ENCODE measurements at regions not wholly inside any gene's neighbourhood (a gene's known extent, or its start where the extent isn't known, plus 50 kb on each side); places are given as distances from the start of the nearest gene placed in this dataset.

DNA sequence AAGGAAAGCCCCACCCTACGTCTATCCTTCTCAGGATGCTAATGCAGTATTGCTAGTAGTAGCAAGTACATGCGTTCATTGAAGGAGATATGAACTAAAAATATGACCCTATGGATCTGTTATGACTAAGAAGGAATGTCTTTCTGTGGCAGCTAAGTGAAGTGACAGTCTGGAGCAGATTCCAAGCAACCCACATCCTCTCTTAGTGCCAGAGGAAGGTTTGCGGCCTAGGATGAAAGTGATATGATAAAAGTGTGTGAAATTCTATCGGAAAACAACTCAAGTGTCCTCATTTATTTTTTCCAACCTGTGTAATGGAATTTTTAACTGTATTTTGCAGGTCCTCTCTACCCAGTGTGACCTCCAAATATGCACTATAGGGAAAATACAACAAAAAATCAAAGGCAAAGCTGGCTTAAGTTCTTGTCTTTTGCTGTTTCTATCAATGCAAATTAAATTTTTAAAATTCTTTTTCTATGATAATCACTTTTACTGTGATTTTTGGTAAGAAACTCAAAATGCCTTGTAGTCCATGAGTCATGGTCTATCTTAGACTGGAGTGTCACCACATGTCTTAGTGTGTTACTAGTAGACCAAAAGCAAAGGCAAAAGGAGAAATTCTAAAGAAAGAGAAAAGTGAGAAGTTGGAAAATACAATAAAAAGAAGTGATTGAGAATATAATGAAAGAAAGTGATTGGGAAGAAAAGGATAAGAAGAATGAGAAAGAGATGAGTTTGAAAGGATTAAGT lies 161.2 kb upstream of the TMCO5A start:
- intact Hi-C loops (cut with DNase I): no loop called here
- no peak overlapping the region for H3K4me3 ChIP-seq
- no peaks in the 10 kb centered on the region for H3K27me3 ChIP-seq (replicated peaks; ENCODE audit: insufficient read depth)
- DNase-seq (ENCODE audit: low spot score): no peak
- no peaks in the 10 kb centered on the region for H3K4me1 ChIP-seq (replicated peaks)
- H3K36me3 ChIP-seq: no peaks in the 10 kb centered on the region
- TF ChIP-seq, protein P1, sequence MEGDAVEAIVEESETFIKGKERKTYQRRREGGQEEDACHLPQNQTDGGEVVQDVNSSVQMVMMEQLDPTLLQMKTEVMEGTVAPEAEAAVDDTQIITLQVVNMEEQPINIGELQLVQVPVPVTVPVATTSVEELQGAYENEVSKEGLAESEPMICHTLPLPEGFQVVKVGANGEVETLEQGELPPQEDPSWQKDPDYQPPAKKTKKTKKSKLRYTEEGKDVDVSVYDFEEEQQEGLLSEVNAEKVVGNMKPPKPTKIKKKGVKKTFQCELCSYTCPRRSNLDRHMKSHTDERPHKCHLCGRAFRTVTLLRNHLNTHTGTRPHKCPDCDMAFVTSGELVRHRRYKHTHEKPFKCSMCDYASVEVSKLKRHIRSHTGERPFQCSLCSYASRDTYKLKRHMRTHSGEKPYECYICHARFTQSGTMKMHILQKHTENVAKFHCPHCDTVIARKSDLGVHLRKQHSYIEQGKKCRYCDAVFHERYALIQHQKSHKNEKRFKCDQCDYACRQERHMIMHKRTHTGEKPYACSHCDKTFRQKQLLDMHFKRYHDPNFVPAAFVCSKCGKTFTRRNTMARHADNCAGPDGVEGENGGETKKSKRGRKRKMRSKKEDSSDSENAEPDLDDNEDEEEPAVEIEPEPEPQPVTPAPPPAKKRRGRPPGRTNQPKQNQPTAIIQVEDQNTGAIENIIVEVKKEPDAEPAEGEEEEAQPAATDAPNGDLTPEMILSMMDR (IDR thresholded peaks at IDR 0.05): no peak
- no peak for TF ChIP-seq POLR2A (IDR thresholded peaks at IDR 0.05)
- no peak for TF ChIP-seq POLR2AphosphoS5 (IDR thresholded peaks at IDR 0.05)
- 91% methylated on average over 4 of the region's 4 CpGs for WGBS
- H3K9me3 ChIP-seq: no peaks in the 10 kb centered on the region
- H3K27ac ChIP-seq: no peak overlapping the region

DNA sequence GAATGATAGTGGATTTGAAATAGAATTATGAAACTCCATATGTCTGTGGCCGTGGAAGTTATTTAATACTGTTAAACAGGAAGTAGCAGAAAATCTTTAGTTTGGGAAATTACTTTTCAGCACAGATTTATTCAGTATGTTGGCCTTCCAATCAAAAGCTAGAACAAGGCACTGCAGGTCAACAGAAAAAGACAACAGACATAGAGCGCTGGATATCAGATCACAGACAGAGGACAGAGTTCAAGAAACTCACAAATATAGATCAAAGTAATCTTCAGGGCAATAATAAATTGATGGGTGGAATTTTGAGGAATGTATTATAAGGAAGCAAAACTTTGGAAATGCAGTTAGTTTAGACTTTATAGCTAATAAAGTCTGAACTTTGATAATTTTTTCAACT lies 159.5 kb upstream of the TMCO5A start:
- Histone ChIP-seq H3K9me3 (no peaks in the 10 kb centered on the region), H3K4me3 (no peak overlapping the region), H3K27ac (no peak overlapping the region), H3K36me3 (no peaks in the 10 kb centered on the region), H3K27me3 (replicated peaks; ENCODE audit: insufficient read depth) (no peaks in the 10 kb centered on the region), H3K4me1 (replicated peaks) (no peaks in the 10 kb centered on the region)
- intact Hi-C loops (cut with DNase I): no loop called here
- TF ChIP-seq POLR2A (IDR thresholded peaks at IDR 0.05): no peak
- no peak for TF ChIP-seq POLR2AphosphoS5 (IDR thresholded peaks at IDR 0.05)
- TF ChIP-seq, protein P1 (IDR thresholded peaks at IDR 0.05): no peak
- DNase-seq (ENCODE audit: low spot score): no peak
- 88% methylated on average over 2 of the region's 2 CpGs for WGBS

DNA sequence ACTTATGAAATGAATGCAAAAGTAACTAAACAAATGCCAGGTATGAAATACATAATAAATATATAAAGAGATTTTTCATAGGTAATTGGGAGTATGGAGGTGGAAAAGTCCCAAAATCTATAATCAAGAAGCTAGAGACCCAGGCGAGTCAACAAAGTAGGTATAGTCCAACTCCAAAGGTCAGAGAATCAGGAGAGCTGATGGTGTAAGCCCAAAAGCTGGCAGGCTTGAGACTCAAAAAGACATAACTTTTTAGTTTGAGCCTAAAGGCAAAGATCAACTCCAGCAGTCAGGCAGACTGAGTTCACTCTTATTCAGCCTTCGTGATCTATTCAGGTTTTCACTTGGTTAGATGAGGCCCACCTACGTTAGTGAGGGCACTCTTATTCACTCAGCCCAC lies 157.4 kb upstream of the TMCO5A start:
- Histone ChIP-seq H3K27me3 (replicated peaks; ENCODE audit: insufficient read depth) (no peaks in the 10 kb centered on the region), H3K27ac (no peak overlapping the region), H3K4me1 (replicated peaks) (no peaks in the 10 kb centered on the region), H3K9me3 (no peaks in the 10 kb centered on the region), H3K4me3 (no peak overlapping the region), H3K36me3 (no peaks in the 10 kb centered on the region)
- 88% methylated on average over 3 of the region's 3 CpGs for WGBS
- intact Hi-C loops (cut with DNase I): no loop called here
- no peak for DNase-seq (ENCODE audit: low spot score)
- TF ChIP-seq, protein P1 (IDR thresholded peaks at IDR 0.05): no peak
- TF ChIP-seq POLR2A (IDR thresholded peaks at IDR 0.05) (no peak), POLR2AphosphoS5 (IDR thresholded peaks at IDR 0.05) (no peak)

DNA sequence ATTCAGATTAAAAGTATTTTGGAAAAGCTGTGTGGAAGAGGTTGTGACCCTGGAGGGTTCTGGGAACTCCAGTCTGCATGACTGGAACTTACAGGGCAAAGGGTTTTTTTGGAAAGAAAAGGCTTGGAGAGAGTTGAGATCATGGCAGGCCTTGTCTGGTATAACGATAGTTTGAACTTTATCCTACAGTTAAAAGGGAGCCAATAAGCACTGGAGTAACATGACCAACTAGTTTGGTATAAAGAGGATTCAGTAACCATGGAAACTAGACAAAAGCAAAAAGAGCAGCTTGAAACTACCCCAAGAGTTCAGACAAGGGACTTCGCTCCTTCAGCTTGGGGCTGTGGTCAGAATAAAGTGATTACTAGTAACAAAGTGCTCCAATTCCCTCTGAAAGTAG lies 151.2 kb upstream of the TMCO5A start:
- H3K4me3 ChIP-seq: no peak overlapping the region
- 81% methylated on average over 2 of the region's 2 CpGs for WGBS

More for the DNA sequence above, 151.2 kb upstream of the TMCO5A start:
- H3K27ac ChIP-seq: no peak overlapping the region
- TF ChIP-seq, protein P1 (IDR thresholded peaks at IDR 0.05): no peak
- TF ChIP-seq POLR2AphosphoS5 (IDR thresholded peaks at IDR 0.05): no peak
- no peak for TF ChIP-seq POLR2A (IDR thresholded peaks at IDR 0.05)
- intact Hi-C loops (cut with DNase I): no loop called here
- no peaks in the 10 kb centered on the region for H3K36me3 ChIP-seq
- H3K9me3 ChIP-seq: no peaks in the 10 kb centered on the region
- H3K4me1 ChIP-seq (replicated peaks): no peaks in the 10 kb centered on the region
- no peak for DNase-seq (ENCODE audit: low spot score)
- no peaks in the 10 kb centered on the region for H3K27me3 ChIP-seq (replicated peaks; ENCODE audit: insufficient read depth)

Measured in prostate gland (tissue), 2 donors.